ENCODE measurements at regions not wholly inside any gene's neighbourhood (a gene's known extent, or its start where the extent isn't known, plus 50 kb on each side); places are given as distances from the start of the nearest gene placed in this dataset.

- H3K4me1 ChIP-seq (ENCODE audit: control insufficient read depth, extremely low read depth, insufficient read depth, low read length): no peaks in the 10 kb centered on the region
These were observed 224.9 kb downstream of the CENPF start for GRCh38 chr1:214827883-214828282.

DNA sequence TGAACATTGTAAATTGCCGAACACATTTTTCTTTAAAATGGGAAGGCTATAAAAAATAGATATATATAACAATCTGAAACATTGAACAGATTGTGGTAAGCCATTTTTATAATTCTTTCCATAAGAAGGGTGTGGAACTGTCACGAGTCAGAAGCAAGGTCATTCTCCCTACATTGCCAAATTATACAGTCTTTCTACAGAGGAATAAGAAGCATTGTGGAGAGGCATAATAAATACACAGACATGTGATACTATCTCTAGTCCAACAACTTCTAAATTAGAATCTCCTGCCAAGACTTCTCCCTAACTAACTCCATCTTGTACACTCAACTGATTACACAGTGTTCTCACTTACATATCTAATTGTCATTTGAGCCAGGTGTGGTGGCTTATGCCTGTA is 227.9 kb downstream of the CENPF start:
- DNase-seq (ENCODE audit: low read depth in 2 of 2): no peak
- Histone ChIP-seq H3K27ac (ENCODE audit: insufficient read depth, low read length) (no peak overlapping the region), H3K27me3 (ENCODE audit: control insufficient read depth, insufficient read depth, low read length) (no peaks in the 10 kb centered on the region), H3K79me2 (ENCODE audit: control insufficient read depth, insufficient read depth, low read length) (no peaks in the 10 kb centered on the region), H3K4me1 (ENCODE audit: control insufficient read depth, extremely low read depth, insufficient read depth, low read length) (no peaks in the 10 kb centered on the region), H3K9me3 (ENCODE audit: control insufficient read depth, insufficient read depth, low read depth, low read length) (no peaks in the 10 kb centered on the region), H3K4me2 (ENCODE audit: extremely low read depth, insufficient read depth, low read length) (no peak overlapping the region), H3K4me3 (replicated peaks in 1 of 4; ENCODE audit: control extremely low read depth in 1 of 4, insufficient read depth in 1 of 4, low read depth in 3 of 4, low read length in 4 of 4) (no peak overlapping the region), H2AFZ (ENCODE audit: low read length) (no peak overlapping the region), H4K20me1 (ENCODE audit: control insufficient read depth, extremely low read depth, insufficient read depth, low read length) (no peaks in the 10 kb centered on the region), H3K36me3 (ENCODE audit: control insufficient read depth, insufficient read depth, low read length) (no peaks in the 10 kb centered on the region), H3K9ac (ENCODE audit: insufficient read depth, low read length) (no peak overlapping the region)
- TF ChIP-seq, protein P1, sequence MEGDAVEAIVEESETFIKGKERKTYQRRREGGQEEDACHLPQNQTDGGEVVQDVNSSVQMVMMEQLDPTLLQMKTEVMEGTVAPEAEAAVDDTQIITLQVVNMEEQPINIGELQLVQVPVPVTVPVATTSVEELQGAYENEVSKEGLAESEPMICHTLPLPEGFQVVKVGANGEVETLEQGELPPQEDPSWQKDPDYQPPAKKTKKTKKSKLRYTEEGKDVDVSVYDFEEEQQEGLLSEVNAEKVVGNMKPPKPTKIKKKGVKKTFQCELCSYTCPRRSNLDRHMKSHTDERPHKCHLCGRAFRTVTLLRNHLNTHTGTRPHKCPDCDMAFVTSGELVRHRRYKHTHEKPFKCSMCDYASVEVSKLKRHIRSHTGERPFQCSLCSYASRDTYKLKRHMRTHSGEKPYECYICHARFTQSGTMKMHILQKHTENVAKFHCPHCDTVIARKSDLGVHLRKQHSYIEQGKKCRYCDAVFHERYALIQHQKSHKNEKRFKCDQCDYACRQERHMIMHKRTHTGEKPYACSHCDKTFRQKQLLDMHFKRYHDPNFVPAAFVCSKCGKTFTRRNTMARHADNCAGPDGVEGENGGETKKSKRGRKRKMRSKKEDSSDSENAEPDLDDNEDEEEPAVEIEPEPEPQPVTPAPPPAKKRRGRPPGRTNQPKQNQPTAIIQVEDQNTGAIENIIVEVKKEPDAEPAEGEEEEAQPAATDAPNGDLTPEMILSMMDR (conservative IDR thresholded peaks at IDR 0.05 in 1 of 2, IDR thresholded peaks at IDR 0.05 in 1 of 2; ENCODE audit: low read depth in 1 of 2, low read length in 2 of 2): no peak
- no peak for TF ChIP-seq EZH2 (IDR thresholded peaks at IDR 0.05; ENCODE audit: low read length, missing control alignments)

More at GRCh38 chr1:214827883-214828282, 224.9 kb downstream of the CENPF start:
- no peak overlapping the region for H3K9ac ChIP-seq (ENCODE audit: insufficient read depth, low read length)
- TF ChIP-seq EZH2 (IDR thresholded peaks at IDR 0.05; ENCODE audit: low read length, missing control alignments): no peak
- TF ChIP-seq, protein P1 (conservative IDR thresholded peaks at IDR 0.05 in 1 of 2, IDR thresholded peaks at IDR 0.05 in 1 of 2; ENCODE audit: low read depth in 1 of 2, low read length in 2 of 2): no peak
- no peaks in the 10 kb centered on the region for H4K20me1 ChIP-seq (ENCODE audit: control insufficient read depth, extremely low read depth, insufficient read depth, low read length)
- no peak overlapping the region for H3K27ac ChIP-seq (ENCODE audit: insufficient read depth, low read length)
- H3K27me3 ChIP-seq (ENCODE audit: control insufficient read depth, insufficient read depth, low read length): no peaks in the 10 kb centered on the region
- H2AFZ ChIP-seq (ENCODE audit: low read length): no peak overlapping the region
- no peak for DNase-seq (ENCODE audit: low read depth in 2 of 2)
- H3K4me2 ChIP-seq (ENCODE audit: extremely low read depth, insufficient read depth, low read length): no peak overlapping the region
- H3K79me2 ChIP-seq (ENCODE audit: control insufficient read depth, insufficient read depth, low read length): no peaks in the 10 kb centered on the region
- no peaks in the 10 kb centered on the region for H3K36me3 ChIP-seq (ENCODE audit: control insufficient read depth, insufficient read depth, low read length)
- no peaks in the 10 kb centered on the region for H3K9me3 ChIP-seq (ENCODE audit: control insufficient read depth, insufficient read depth, low read depth, low read length)
- no peak overlapping the region for H3K4me3 ChIP-seq (replicated peaks in 1 of 4; ENCODE audit: control extremely low read depth in 1 of 4, insufficient read depth in 1 of 4, low read depth in 3 of 4, low read length in 4 of 4)

- Histone ChIP-seq H3K9me3 (ENCODE audit: control insufficient read depth, insufficient read depth, low read depth, low read length) (no peaks in the 10 kb centered on the region), H4K20me1 (ENCODE audit: control insufficient read depth, extremely low read depth, insufficient read depth, low read length) (no peaks in the 10 kb centered on the region), H3K27me3 (ENCODE audit: control insufficient read depth, insufficient read depth, low read length) (no peaks in the 10 kb centered on the region), H2AFZ (ENCODE audit: low read length) (no peak overlapping the region), H3K36me3 (ENCODE audit: control insufficient read depth, insufficient read depth, low read length) (no peaks in the 10 kb centered on the region), H3K79me2 (ENCODE audit: control insufficient read depth, insufficient read depth, low read length) (no peaks in the 10 kb centered on the region), H3K4me1 (ENCODE audit: control insufficient read depth, extremely low read depth, insufficient read depth, low read length) (no peaks in the 10 kb centered on the region), H3K4me3 (replicated peaks in 1 of 4; ENCODE audit: control extremely low read depth in 1 of 4, insufficient read depth in 1 of 4, low read depth in 3 of 4, low read length in 4 of 4) (no peak overlapping the region), H3K4me2 (ENCODE audit: extremely low read depth, insufficient read depth, low read length) (no peak overlapping the region), H3K27ac (ENCODE audit: insufficient read depth, low read length) (no peak overlapping the region), H3K9ac (ENCODE audit: insufficient read depth, low read length) (no peak overlapping the region)
- TF ChIP-seq, protein P1 (conservative IDR thresholded peaks at IDR 0.05 in 1 of 2, IDR thresholded peaks at IDR 0.05 in 1 of 2; ENCODE audit: low read depth in 1 of 2, low read length in 2 of 2): no peak
- TF ChIP-seq EZH2 (IDR thresholded peaks at IDR 0.05; ENCODE audit: low read length, missing control alignments): no peak
- DNase-seq (ENCODE audit: low read depth in 2 of 2): no peak
These were observed 229.0 kb downstream of the CENPF start for GRCh38 chr1:214831956-214832355.
